ENCODE measurements at regions not wholly inside any gene's neighbourhood (a gene's known extent, or its start where the extent isn't known, plus 50 kb on each side); places are given as distances from the start of the nearest gene placed in this dataset.
A peak's percentile ranks its signal among the peaks of the same experiment; 100 is the strongest.

GRCh38 chr14:22469538-22470303, 119.3 kb downstream of the DAD1 start:
- no peak for TF ChIP-seq CTCF (IDR thresholded peaks at IDR 0.05; ENCODE audit: insufficient read depth, low read length, severe bottlenecking)
- Histone ChIP-seq H3K27me3 (ENCODE audit: control insufficient read depth, insufficient read depth, low read length) (no peaks in the 10 kb centered on the region), H3K4me3 (ENCODE audit: low read depth, low read length) (no peak overlapping the region), H3K36me3 (ENCODE audit: control insufficient read depth, insufficient read depth, low read length) (no peaks in the 10 kb centered on the region)
- DNase-seq (ENCODE audit: low read depth) (no peak), FAIRE-seq (no peak)

- FAIRE-seq (no peak), DNase-seq (ENCODE audit: low read depth) (no peak)
- Histone ChIP-seq H3K27me3 (ENCODE audit: control insufficient read depth, insufficient read depth, low read length) (no peaks in the 10 kb centered on the region), H3K36me3 (ENCODE audit: control insufficient read depth, insufficient read depth, low read length) (no peaks in the 10 kb centered on the region), H3K4me3 (ENCODE audit: low read depth, low read length) (no peak overlapping the region)
- TF ChIP-seq CTCF (IDR thresholded peaks at IDR 0.05; ENCODE audit: insufficient read depth, low read length, severe bottlenecking): no peak
Observed at GRCh38 chr14:22468830-22469229, 120.2 kb downstream of the DAD1 start.

GRCh38 chr14:22466491-22466890, 122.5 kb downstream of the DAD1 start:
- Histone ChIP-seq H3K36me3 (ENCODE audit: control insufficient read depth, insufficient read depth, low read length) (no peaks in the 10 kb centered on the region), H3K4me3 (ENCODE audit: low read depth, low read length) (no peak overlapping the region), H3K27me3 (ENCODE audit: control insufficient read depth, insufficient read depth, low read length) (no peaks in the 10 kb centered on the region)
- FAIRE-seq: no peak
- peak; percentile 69 for DNase-seq (ENCODE audit: low read depth)
- no peak for TF ChIP-seq CTCF (IDR thresholded peaks at IDR 0.05; ENCODE audit: insufficient read depth, low read length, severe bottlenecking)

- peak; percentile 4 for DNase-seq (ENCODE audit: low read depth)
- FAIRE-seq: no peak
- TF ChIP-seq CTCF (IDR thresholded peaks at IDR 0.05; ENCODE audit: insufficient read depth, low read length, severe bottlenecking): no peak
- H3K27me3 ChIP-seq (ENCODE audit: control insufficient read depth, insufficient read depth, low read length): no peaks in the 10 kb centered on the region
- no peak overlapping the region for H3K4me3 ChIP-seq (ENCODE audit: low read depth, low read length)
- H3K36me3 ChIP-seq (ENCODE audit: control insufficient read depth, insufficient read depth, low read length): no peaks in the 10 kb centered on the region
Observed at GRCh38 chr14:22465201-22465840, 123.7 kb downstream of the DAD1 start.

GRCh38 chr14:22464422-22465142, 124.4 kb downstream of the DAD1 start:
- no peak overlapping the region for H3K4me3 ChIP-seq (ENCODE audit: low read depth, low read length)
- H3K36me3 ChIP-seq (ENCODE audit: control insufficient read depth, insufficient read depth, low read length): no peaks in the 10 kb centered on the region
- DNase-seq (ENCODE audit: low read depth) (no peak), FAIRE-seq (peak; percentile 43)
- TF ChIP-seq CTCF (IDR thresholded peaks at IDR 0.05; ENCODE audit: insufficient read depth, low read length, severe bottlenecking): no peak
- no peaks in the 10 kb centered on the region for H3K27me3 ChIP-seq (ENCODE audit: control insufficient read depth, insufficient read depth, low read length)
